ENCODE measurements at regions not wholly inside any gene's neighbourhood (a gene's known extent, or its start where the extent isn't known, plus 50 kb on each side); places are given as distances from the start of the nearest gene placed in this dataset.

GRCh38 chr12:132429602-132429945, 60.4 kb upstream of the FBRSL1 start:
- TF ChIP-seq CTCF (IDR thresholded peaks at IDR 0.05; ENCODE audit: low read depth, low read length, poor library complexity, severe bottlenecking), result no peak
- no peak for TF ChIP-seq EZH2phosphoT487 (IDR thresholded peaks at IDR 0.05; ENCODE audit: borderline replicate concordance, low read length)

Measured in DOHH2 (cell line).